C4-2B (cell line): ENCODE measurements at regions not wholly inside any gene's neighbourhood (a gene's known extent, or its start where the extent isn't known, plus 50 kb on each side); places are given as distances from the start of the nearest gene placed in this dataset.

Source experiments
- H3K27ac ChIP-seq: fragments of 450-650 bp; 2 replicates; pipeline ENCODE4 v1.5.1; 2017
- CTCF ChIP-seq: fragments of 450-650 bp; conservative IDR thresholded peaks from 2 replicates; pipeline ENCODE4 v1.5.1; 2017; ENCODE audit warnings: mild to moderate bottlenecking
- ZFX ChIP-seq: fragments of 450-650 bp; IDR thresholded peaks from 2 replicates; pipeline ENCODE4 v1.6.1; 2017

DNA sequence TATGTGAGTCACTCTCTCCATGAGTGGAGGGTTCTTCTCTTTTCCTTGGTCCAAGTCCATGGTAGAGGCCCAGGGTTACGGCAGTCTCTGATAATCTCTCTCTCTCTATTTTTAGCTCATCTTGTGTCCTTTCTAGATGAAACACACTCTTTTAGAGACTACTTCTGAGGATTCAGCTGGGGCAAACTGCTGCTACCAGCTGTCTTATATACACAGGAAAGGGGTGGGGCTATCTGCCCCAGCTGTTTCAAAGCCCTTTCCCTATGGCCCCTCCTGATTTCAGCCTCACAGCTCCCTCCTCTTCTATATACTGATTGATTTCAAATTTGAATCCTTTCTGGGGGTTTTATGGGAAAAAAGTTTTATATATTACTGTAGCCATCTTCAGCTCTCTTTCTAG, 324.8 kb downstream of the RWDD3 start:
- TF ChIP-seq ZFX (no peak), CTCF (no peak)
- H3K27ac ChIP-seq: no peak overlapping the region

DNA sequence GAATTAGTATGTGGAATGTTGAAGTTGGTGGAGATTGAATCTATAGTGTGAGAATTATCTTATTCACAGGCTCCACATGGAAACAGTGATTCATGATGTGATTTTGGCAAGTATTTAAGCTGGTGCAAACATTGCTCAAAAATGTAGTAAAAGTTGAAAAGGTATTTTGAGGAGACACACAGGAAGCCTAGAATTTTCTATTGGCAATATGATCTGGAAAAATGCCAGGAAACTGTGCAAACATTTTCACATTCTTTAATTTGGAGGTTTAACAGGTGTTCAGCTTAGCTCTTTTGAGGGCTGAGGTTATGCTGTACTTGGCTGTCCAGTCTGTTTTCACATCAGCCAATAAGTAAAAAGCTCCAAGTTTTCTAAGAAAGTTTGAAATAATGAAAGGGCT, 327.3 kb downstream of the RWDD3 start:
- H3K27ac ChIP-seq: no peak overlapping the region
- no peak for TF ChIP-seq CTCF
- no peak for TF ChIP-seq ZFX

- H3K27ac ChIP-seq: no peak overlapping the region
Observed at GRCh38 chr1:95562230-95562629, 328.2 kb downstream of the RWDD3 start.

GRCh38 chr1:95572002-95572401, 338.0 kb downstream of the RWDD3 start:
- TF ChIP-seq ZFX (no peak), CTCF (no peak)
- H3K27ac ChIP-seq: no peak overlapping the region

More at GRCh38 chr1:95562230-95562629, 328.2 kb downstream of the RWDD3 start:
- TF ChIP-seq CTCF: no peak
- no peak for TF ChIP-seq ZFX

DNA sequence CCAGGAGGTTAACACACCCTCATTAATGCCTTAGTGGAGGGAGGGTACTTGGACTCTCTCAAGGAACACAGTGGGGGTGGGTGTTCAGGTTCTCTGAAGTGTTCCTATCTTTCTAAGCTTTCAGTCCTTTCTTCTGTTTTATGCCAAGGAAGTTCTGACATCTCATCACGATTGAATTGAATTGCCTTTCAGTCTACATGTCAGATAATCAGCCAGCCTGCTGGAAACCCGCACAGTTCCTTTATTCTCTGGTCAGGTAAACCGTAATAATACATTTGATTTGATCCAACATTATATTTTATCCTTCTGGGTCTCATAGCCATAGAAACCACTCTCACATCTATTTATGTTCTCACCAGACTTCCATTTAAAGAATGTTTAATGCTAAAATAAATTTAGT, 339.0 kb downstream of the RWDD3 start:
- TF ChIP-seq CTCF (no peak), ZFX (no peak)
- no peak overlapping the region for H3K27ac ChIP-seq

DNA sequence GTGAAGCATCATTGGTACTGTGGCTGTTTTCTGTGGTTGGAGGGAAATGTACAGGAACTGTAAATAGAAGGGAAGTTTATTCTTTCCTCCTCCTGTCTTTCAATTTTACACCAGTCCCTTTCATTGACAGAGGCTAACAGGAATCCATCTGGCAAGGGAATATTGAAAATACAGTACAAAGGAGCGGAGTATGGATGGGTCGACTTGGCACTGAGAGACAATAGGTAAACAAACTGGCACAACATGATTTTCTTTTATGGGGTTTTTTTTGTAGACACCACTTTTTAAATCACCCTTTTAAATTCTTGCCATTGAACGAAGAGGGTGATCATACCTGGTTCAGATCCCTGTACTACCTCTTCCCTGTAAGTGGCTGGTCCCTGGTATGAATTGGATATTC, 341.3 kb downstream of the RWDD3 start:
- no peak for TF ChIP-seq CTCF
- no peak for TF ChIP-seq ZFX
- no peak overlapping the region for H3K27ac ChIP-seq

- no peak for TF ChIP-seq CTCF
- TF ChIP-seq ZFX: no peak
- H3K27ac ChIP-seq: no peak overlapping the region
Observed at GRCh38 chr1:95578462-95578861, 344.5 kb downstream of the RWDD3 start.
